Renal pelvis (tissue), 1 donor: ENCODE measurements at regions not wholly inside any gene's neighbourhood (a gene's known extent, or its start where the extent isn't known, plus 50 kb on each side); places are given as distances from the start of the nearest gene placed in this dataset.

Experiments used
- DNase-seq: peaks from one replicate; pipeline ENCODE4 v3.0.0-alpha.2; 2013

- DNase-seq, result no peak
Observed at GRCh38 chr12:111222027-111222414, 146.9 kb downstream of the PHETA1 start.

GRCh38 chr12:111221062-111222026, 147.6 kb downstream of the PHETA1 start:
- DNase-seq, result no peak

- DNase-seq, result no peak
Observed at GRCh38 chr12:111220363-111220762, 148.5 kb downstream of the PHETA1 start.

GRCh38 chr12:111219440-111219839, 149.5 kb downstream of the PHETA1 start:
- DNase-seq, result no peak

GRCh38 chr12:111218499-111218898, 150.4 kb downstream of the PHETA1 start:
- no peak for DNase-seq

GRCh38 chr12:111216387-111217159, 152.3 kb downstream of the PHETA1 start:
- DNase-seq, result no peak

GRCh38 chr12:111215881-111216280, 153.0 kb downstream of the PHETA1 start:
- no peak for DNase-seq

- DNase-seq, result no peak
Observed at GRCh38 chr12:111214401-111214800, 154.5 kb downstream of the PHETA1 start.

GRCh38 chr12:111213561-111213960, 155.3 kb downstream of the PHETA1 start:
- no peak for DNase-seq

- no peak for DNase-seq
Observed at GRCh38 chr12:111212814-111213456, 156.0 kb downstream of the PHETA1 start.

- peak; percentile 51 for DNase-seq
Observed at GRCh38 chr12:111211910-111212757, 156.8 kb downstream of the PHETA1 start.

- DNase-seq, result no peak
Observed at GRCh38 chr12:111209811-111210210, 159.1 kb downstream of the PHETA1 start.

- DNase-seq, result no peak
Observed at GRCh38 chr12:111207761-111208160, 161.1 kb downstream of the PHETA1 start.

GRCh38 chr12:111204788-111205241, 164.1 kb downstream of the PHETA1 start:
- DNase-seq, result no peak

- no peak for DNase-seq
Observed at GRCh38 chr12:111203969-111204368, 164.9 kb downstream of the PHETA1 start.

- DNase-seq, result no peak
Observed at GRCh38 chr12:111203446-111203845, 165.4 kb downstream of the PHETA1 start.

- DNase-seq, result no peak
Observed at GRCh38 chr12:111202237-111202915, 166.5 kb downstream of the PHETA1 start.

GRCh38 chr12:111201495-111202236, 167.2 kb downstream of the PHETA1 start:
- no peak for DNase-seq

- no peak for DNase-seq
Observed at GRCh38 chr12:111201036-111201435, 167.9 kb downstream of the PHETA1 start.

- DNase-seq, result no peak
Observed at GRCh38 chr12:111197376-111197944, 171.4 kb downstream of the PHETA1 start.
